ENCODE measurements at regions not wholly inside any gene's neighbourhood (a gene's known extent, or its start where the extent isn't known, plus 50 kb on each side); places are given as distances from the start of the nearest gene placed in this dataset.
"Not testable (repeated sequence)": the region's sequence is repeated elsewhere in the genome, so short reads cannot be mapped to it uniquely, and the experiment has no call there.

- peak; percentile 15 for DNase-seq (ENCODE audit: extremely low read depth, low read depth)
Measured at GRCh38 chr3:173221010-173221409, 80.0 kb upstream of the SPATA16 start.

DNA sequence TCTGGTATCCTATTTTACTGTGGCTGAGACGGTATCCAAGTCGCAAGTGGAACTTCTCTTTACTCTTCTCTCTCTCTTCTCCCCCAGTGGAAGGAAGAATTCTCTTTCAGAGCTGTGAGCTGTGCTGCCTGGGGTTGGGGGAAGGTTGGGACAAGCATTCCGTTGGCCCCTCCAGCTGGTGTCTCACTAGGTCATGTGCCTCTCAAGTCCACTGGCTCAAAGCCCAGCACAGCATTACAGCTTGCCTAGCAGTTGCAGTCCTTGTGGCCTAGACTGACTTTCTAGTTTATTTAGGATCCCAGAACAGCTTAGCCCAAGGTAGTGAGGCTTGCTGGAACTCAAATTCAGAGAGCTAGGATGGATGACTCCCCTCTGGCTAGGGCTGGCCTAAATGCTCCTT lies 76.1 kb upstream of the SPATA16 start:
- DNase-seq (ENCODE audit: extremely low read depth, low read depth) = no peak

- no peak for DNase-seq (ENCODE audit: extremely low read depth, low read depth)
Measured at GRCh38 chr3:173216063-173216462, 75.0 kb upstream of the SPATA16 start.

DNA sequence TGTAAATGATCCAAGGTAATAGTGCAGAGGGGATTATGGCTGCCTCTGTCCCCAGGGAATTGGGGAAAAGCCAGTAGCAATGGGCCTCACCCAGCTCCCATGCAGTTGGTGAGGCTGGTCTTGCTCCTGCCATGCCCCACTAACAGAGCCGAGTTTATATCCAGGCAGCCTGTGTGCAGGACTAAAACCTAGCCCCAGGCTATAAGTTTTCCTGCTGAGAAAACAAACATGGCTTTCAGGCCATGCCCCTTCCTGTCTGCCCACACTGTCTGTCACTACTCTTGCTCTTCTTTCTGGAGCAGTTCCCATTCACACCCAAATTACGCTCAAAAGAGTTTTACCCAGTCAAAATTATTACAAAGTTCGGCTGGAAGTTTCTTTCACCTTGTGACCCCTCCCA lies 73.5 kb upstream of the SPATA16 start:
- DNase-seq (ENCODE audit: extremely low read depth, low read depth) = no peak

DNA sequence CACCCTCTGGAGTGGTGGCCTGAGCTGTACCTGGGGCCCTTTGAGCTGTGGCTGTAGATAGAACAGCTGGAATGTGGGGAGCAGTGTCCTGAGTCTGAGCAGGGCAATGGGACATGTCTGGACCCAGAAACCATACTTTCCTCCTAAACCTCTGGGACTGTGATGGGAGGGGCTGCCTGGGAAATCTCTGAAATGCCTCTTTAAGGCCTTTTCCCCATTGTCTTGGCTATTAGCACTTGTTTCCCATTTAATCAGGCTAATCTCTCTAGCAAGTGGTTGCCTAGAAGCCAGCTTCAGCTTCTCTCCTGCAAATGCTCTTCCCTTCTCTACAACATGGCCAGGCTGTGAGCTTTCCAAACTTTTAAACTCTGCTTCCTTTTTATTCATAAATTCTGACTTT lies 58.5 kb upstream of the SPATA16 start:
- DNase-seq (ENCODE audit: extremely low read depth, low read depth) = no peak

DNA sequence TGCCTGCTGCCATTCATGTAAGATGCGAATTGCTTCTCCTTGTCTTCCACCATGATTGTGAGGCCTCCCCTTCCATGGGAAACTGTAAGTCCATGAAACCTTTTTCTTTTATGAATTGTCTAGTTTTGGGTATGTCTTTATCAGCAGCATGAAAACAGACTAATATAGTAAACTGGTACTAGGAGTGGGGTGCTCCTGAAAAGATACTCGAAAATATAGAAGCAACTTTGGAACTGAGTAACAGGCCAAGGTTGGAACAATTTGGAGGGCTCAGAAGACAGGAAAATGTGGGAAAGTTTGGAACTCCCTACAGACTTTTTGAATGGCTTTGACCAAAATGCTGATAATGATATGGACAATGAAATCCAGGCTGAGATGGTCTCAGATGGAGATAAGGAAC lies 53.8 kb upstream of the SPATA16 start:
- DNase-seq (ENCODE audit: extremely low read depth, low read depth) = not testable (repeated sequence)

DNA sequence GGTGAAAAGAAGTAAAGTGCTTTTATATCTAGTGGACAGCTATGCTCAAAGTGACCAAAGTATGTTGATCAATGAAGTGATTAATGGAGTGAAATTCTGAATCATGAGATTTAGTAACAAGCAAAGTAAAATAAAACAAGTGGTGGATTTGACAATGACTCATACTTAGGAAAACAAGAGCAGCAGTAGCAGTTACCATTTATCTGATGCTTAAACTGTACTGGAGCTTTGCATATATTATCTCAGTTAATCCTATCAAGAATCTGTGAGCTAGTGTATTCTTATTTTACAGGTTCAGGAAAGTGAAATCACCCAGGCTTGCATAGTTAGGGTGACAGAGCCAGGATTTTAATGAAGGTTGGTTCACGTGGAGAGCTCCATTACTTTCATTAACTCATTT lies 50.6 kb upstream of the SPATA16 start:
- DNase-seq (ENCODE audit: extremely low read depth, low read depth) = no peak

Data from NCI-H460 (cell line).